Panc1 (cell line): ENCODE measurements at regions not wholly inside any gene's neighbourhood (a gene's known extent, or its start where the extent isn't known, plus 50 kb on each side); places are given as distances from the start of the nearest gene placed in this dataset.
"Not testable (repeated sequence)": the region's sequence is repeated elsewhere in the genome, so short reads cannot be mapped to it uniquely, and the experiment has no call there.

Experiments used
- ATAC-seq: fragments of 200-7000 bp; cut with Tn5 transposase; 2 replicates; pipeline ENCODE4 v1.9.1; 2020; ENCODE audit warnings: mild to moderate bottlenecking, moderate library complexity
- BruUV-seq: library from RNA; stranded (reverse); fragments of 400-500 nt; replicated peaks from 2 replicates; lab custom pipeline; 2021; lab: Mats Ljungman, UMichigan
- CTCF ChIA-PET: fragments of 300-600 bp; sonication (Branson Sonifier 250); formaldehyde crosslinking; loops from one replicate; lab custom pipeline; 2022; ENCODE audit warnings: antibody characterized with exemption; lab: Charles Lee
- POLR2A ChIA-PET: fragments of 300-600 bp; sonication (Branson Sonifier 250); formaldehyde crosslinking; loops from one replicate; lab custom pipeline; 2022; ENCODE audit warnings: antibody characterized with exemption; lab: Charles Lee
- DNase-seq: peaks from one replicate; pipeline ENCODE4 v3.0.0-alpha.2; 2010; ENCODE audit warnings: low read depth, low spot score
- H3K27ac ChIP-seq: 2 replicates; pipeline ENCODE4 v1.5.1; 2011; ENCODE audit warnings: mild to moderate bottlenecking, low read length, inconsistent platforms
- H3K27me3 ChIP-seq: fragments of 200-500 bp; sonication (Bioruptor generic); 2 replicates; pipeline ENCODE4 v1.6.0; 2014; ENCODE audit warnings: low read length, inconsistent platforms; ENCODE audit not compliant: control insufficient read depth, insufficient read depth
- H3K36me3 ChIP-seq: fragments of 200-500 bp; sonication (Bioruptor generic); 2 replicates; pipeline ENCODE4 v1.5.1; 2014; ENCODE audit warnings: inconsistent platforms, mild to moderate bottlenecking, low read length, moderate library complexity; ENCODE audit not compliant: control insufficient read depth, insufficient read depth
- H3K4me1 ChIP-seq: 2 replicates; pipeline ENCODE4 v1.5.1; 2011; ENCODE audit warnings: inconsistent platforms, mild to moderate bottlenecking, low read length, moderate library complexity; ENCODE audit not compliant: control insufficient read depth, insufficient read depth
- H3K4me3 ChIP-seq, 2 experiments: 2 replicates each; pipeline ENCODE4 v1.5.1; 2011 to 2012; ENCODE audit warnings: low read depth in 2 of 2, low read length in 2 of 2, mild to moderate bottlenecking in 2 of 2, inconsistent platforms in 1 of 2, moderate library complexity in 1 of 2
- H3K9me3 ChIP-seq: fragments of 200-500 bp; sonication (Bioruptor generic); 2 replicates; pipeline ENCODE4 v1.5.1; 2014; ENCODE audit warnings: low read depth, mild to moderate bottlenecking, inconsistent platforms, low read length, moderate library complexity; ENCODE audit not compliant: control insufficient read depth, insufficient read depth
- CTCF ChIP-seq: fragments of 450-650 bp; IDR thresholded peaks from 2 replicates; pipeline ENCODE4 v1.5.1; 2017; ENCODE audit warnings: mild to moderate bottlenecking
- POLR2AphosphoS5 ChIP-seq: IDR thresholded peaks from 2 replicates; pipeline ENCODE4 v1.6.1; 2012; ENCODE audit warnings: mild to moderate bottlenecking, low read depth, low read length, moderate library complexity
- REST ChIP-seq, 2 experiments: IDR thresholded peaks; 2 replicates each; pipeline ENCODE4 v1.6.1; 2011 to 2012; ENCODE audit warnings: low read depth in 2 of 2, control low read depth in 1 of 2, low read length in 1 of 2, mild to moderate bottlenecking in 1 of 2, moderate library complexity in 1 of 2; ENCODE audit not compliant: insufficient read depth in 1 of 2
- SIN3A ChIP-seq: IDR thresholded peaks from 2 replicates; pipeline ENCODE4 v1.6.1; 2012; ENCODE audit warnings: low read depth, mild to moderate bottlenecking, low read length, moderate library complexity, borderline replicate concordance; ENCODE audit not compliant: insufficient read depth
- TCF7L2 ChIP-seq: IDR thresholded peaks from 2 replicates; pipeline ENCODE4 v1.6.1; 2011; ENCODE audit warnings: mild to moderate bottlenecking, low read depth, low read length, inconsistent platforms
- in situ Hi-C: cut with HindIII; loops from 2 replicates; pipeline ENCODE4 v1.10.0; 2016; ENCODE audit warnings: low sequenced_read_pairs, low pct_unique_long_range_greater_than_20kb
- intact Hi-C: fragments of 100-400 bp; cut with micrococcal nuclease; formaldehyde crosslinking; loops from one replicate; pipeline ENCODE4 v1.10.0; 2022; ENCODE audit not compliant: unreplicated experiment

DNA sequence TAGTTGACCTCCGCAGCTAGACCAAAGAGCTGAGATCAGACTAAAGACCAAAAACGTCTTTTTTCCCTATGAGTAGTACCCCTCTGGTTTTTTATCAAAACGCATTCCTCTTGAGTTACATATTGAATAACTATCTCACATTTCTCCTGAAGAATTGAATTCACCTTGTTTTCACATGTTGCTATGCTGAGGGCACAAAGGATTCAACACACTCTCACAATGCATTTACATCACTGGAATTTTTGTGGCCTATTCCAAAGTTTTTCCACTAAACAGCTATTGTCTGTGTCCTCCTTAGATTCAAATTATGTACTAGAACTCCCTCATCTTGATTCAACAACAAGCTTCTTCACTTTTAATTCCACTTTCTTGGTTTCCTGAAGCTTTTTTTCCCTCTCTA is 112.5 kb downstream of the RSL24D1 start:
- intact Hi-C loops = no loop called here
- BruUV-seq = no TSS peak
- ATAC-seq = no peak

GRCh38 chr15:55077052-55077451 is 119.7 kb downstream of the RSL24D1 start:
- H3K27ac ChIP-seq, H3K27me3 ChIP-seq, in situ Hi-C loops, H3K9me3 ChIP-seq, H3K4me1 ChIP-seq, intact Hi-C loops, ATAC-seq, POLR2A ChIA-PET, DNase-seq, H3K4me3 ChIP-seq, BruUV-seq, CTCF ChIA-PET, H3K36me3 ChIP-seq: not testable (repeated sequence)

More for the DNA sequence above, 112.5 kb downstream of the RSL24D1 start:
- TF ChIP-seq CTCF (no peak), POLR2AphosphoS5 (no peak), SIN3A (no peak), TCF7L2 (no peak)
- Histone ChIP-seq H3K4me1 (no peaks in the 10 kb centered on the region), H3K27ac (no peak overlapping the region), H3K36me3 (no peaks in the 10 kb centered on the region), H3K4me3 (no peak overlapping the region), H3K27me3 (no peaks in the 10 kb centered on the region), H3K9me3 (no peaks in the 10 kb centered on the region)
- in situ Hi-C loops = no loop called here
- ChIA-PET CTCF (no interaction called here), POLR2A (no interaction called here)
- DNase-seq = no peak

DNA sequence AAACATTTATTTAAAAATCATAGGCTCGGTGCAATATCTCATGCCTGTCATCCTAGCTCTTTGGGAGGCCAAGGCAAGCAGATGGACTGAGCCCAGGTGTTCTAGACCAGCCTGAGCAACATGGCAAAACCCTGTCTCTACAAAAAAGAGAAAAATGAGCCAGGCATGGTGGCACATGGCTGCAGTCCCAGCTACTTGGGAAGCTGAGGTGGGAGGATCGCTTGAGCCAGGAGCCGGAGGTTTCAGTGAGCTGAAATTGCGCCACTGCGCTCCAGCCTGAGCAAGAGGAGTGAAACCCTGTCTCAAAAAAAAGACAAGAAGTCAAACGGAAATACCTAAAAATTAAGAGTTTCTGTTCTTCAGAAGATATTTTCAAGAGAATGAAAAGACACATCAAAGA is 122.3 kb downstream of the RSL24D1 start:
- intact Hi-C loops = no loop called here
- in situ Hi-C loops = no loop called here
- ChIA-PET POLR2A (no interaction called here), CTCF (no interaction called here)
- no peaks in the 10 kb centered on the region for H3K27me3 ChIP-seq
- ATAC-seq (no peak), DNase-seq (no peak)
- no peaks in the 10 kb centered on the region for H3K4me1 ChIP-seq
- H3K36me3 ChIP-seq = no peaks in the 10 kb centered on the region
- H3K4me3 ChIP-seq = no peak overlapping the region
- BruUV-seq = no TSS peak
- TF ChIP-seq CTCF (no peak), REST (IDR thresholded peaks at IDR 0.05; ENCODE audit: insufficient read depth in 1 of 2, low read depth in 2 of 2, low read length in 1 of 2) (no peak), TCF7L2 (no peak), SIN3A (no peak), POLR2AphosphoS5 (no peak)
- H3K27ac ChIP-seq = no peak overlapping the region
- H3K9me3 ChIP-seq = no peaks in the 10 kb centered on the region

DNA sequence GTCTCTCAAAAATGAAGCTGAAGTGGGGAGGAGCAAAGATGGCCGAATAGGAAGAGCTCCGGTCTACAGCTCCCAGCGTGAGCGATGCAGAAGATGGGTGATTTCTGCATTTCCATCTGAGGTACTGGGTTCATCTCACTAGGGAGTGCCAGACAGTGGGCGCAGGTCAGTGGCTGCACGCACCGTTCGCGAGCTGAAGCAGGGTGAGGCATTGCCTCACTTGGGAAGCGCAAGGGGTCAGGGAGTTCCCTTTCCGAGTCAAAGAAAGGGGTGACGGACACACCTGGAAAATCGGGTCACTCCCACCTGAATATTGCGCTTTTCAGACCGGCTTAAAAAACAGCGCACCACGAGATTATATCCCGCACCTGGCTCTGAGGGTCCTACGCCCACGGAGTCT is 132.8 kb downstream of the RSL24D1 start:
- H3K27me3 ChIP-seq, H3K36me3 ChIP-seq, H3K27ac ChIP-seq, DNase-seq, intact Hi-C loops, H3K9me3 ChIP-seq, POLR2A ChIA-PET, in situ Hi-C loops, BruUV-seq, CTCF ChIA-PET, H3K4me3 ChIP-seq, ATAC-seq, H3K4me1 ChIP-seq: not testable (repeated sequence)
